ENCODE measurements at regions not wholly inside any gene's neighbourhood (a gene's known extent, or its start where the extent isn't known, plus 50 kb on each side); places are given as distances from the start of the nearest gene placed in this dataset.

DNA sequence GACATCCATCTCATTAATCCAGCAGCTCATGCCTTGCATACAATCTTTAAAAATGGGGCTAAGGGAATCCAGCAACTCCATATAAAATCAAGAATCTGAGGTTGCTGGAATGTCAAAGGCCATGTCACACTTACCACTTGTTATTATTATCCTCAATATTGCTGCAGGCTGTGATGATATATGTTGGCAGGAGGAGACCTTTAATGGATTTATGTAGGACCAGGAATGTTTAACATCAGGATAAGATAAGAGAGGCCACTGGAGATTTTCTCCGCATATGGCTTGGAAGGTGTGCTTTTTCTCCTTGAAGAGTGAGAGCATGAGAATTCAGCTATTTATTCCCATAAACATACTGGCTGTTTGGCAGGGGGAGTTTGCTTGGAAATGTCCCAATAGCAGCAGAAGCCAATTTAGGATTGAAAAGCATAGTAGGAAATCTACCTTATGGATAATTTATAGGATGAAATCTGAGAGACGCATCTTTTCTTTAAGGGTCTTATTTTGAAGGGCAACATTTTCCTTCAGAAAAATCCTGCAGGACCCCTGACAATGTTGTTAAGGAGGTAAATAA is 481.4 kb downstream of the AGTPBP1 start:
- TF ChIP-seq, protein P1, sequence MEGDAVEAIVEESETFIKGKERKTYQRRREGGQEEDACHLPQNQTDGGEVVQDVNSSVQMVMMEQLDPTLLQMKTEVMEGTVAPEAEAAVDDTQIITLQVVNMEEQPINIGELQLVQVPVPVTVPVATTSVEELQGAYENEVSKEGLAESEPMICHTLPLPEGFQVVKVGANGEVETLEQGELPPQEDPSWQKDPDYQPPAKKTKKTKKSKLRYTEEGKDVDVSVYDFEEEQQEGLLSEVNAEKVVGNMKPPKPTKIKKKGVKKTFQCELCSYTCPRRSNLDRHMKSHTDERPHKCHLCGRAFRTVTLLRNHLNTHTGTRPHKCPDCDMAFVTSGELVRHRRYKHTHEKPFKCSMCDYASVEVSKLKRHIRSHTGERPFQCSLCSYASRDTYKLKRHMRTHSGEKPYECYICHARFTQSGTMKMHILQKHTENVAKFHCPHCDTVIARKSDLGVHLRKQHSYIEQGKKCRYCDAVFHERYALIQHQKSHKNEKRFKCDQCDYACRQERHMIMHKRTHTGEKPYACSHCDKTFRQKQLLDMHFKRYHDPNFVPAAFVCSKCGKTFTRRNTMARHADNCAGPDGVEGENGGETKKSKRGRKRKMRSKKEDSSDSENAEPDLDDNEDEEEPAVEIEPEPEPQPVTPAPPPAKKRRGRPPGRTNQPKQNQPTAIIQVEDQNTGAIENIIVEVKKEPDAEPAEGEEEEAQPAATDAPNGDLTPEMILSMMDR (conservative IDR thresholded peaks at IDR 0.05) = no peak
- no peak for TF ChIP-seq ZFX (IDR thresholded peaks at IDR 0.05)
